SK-N-SH (cell line): ENCODE measurements at regions not wholly inside any gene's neighbourhood (a gene's known extent, or its start where the extent isn't known, plus 50 kb on each side); places are given as distances from the start of the nearest gene placed in this dataset.

ENCODE experiments used
- CTCF ChIP-seq: fragments of 200-600 bp; sonication (generic); IDR thresholded peaks from 2 replicates; pipeline ENCODE4 v1.6.1; 2017; ENCODE audit warnings: antibody characterized with exemption, mild to moderate bottlenecking, moderate library complexity
- EP300 ChIP-seq, 2 experiments: IDR thresholded peaks; 2 replicates each; pipeline versions ENCODE4 v1.4.0 to v1.6.1; 2012; ENCODE audit warnings: borderline replicate concordance in 1 of 2, low read depth in 1 of 2, low read length in 1 of 2
- JUND ChIP-seq: IDR thresholded peaks from 2 replicates; pipeline ENCODE4 v1.4.0; 2012
- REST ChIP-seq: IDR thresholded peaks from 2 replicates; pipeline ENCODE4 v1.6.1; 2012; ENCODE audit warnings: mild to moderate bottlenecking, low read depth, low read length, moderate library complexity
- TCF12 ChIP-seq: IDR thresholded peaks from 2 replicates; pipeline ENCODE4 v1.4.0; 2012
- USF2 ChIP-seq: fragments of 150-350 bp; IDR thresholded peaks from 2 replicates; pipeline ENCODE4 v1.6.1; 2017; ENCODE audit warnings: antibody characterized with exemption, low read length, low read depth, borderline replicate concordance

GRCh38 chr4:104811727-104812126 lies 317.0 kb upstream of the CXXC4 start:
- TF ChIP-seq EP300 (IDR thresholded peaks at IDR 0.05; ENCODE audit: borderline replicate concordance in 1 of 2, low read depth in 1 of 2, low read length in 1 of 2) = no peak
- TF ChIP-seq CTCF = no peak
- TF ChIP-seq JUND = no peak
- TF ChIP-seq USF2 = no peak
- no peak for TF ChIP-seq TCF12
- no peak for TF ChIP-seq REST
